IPS-NIHi7 (cell line): ENCODE measurements at regions not wholly inside any gene's neighbourhood (a gene's known extent, or its start where the extent isn't known, plus 50 kb on each side); places are given as distances from the start of the nearest gene placed in this dataset.

Source experiments
- DNase-seq: peaks from one replicate; pipeline ENCODE4 v3.0.0; 2012; ENCODE audit warnings: mixed read lengths; ENCODE audit errors: extremely low spot score

DNA sequence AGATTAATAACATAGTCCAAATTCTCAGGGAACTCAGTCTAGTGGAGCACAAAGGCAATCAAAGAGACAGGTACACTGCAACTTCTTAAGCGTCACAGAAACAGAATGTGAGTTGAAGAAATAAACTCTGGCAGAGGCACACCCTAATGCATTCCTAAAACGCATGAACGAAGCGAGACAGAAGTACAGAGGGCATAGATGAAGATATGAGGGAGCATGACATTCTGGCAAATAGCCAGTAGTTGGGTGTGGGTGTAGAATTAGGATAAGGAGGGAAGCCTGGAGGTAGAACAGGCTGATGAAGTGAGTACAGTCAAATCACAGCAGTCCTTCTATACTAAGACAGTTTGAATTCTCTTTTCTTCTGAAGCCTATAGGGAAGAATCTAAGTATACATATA lies 838.7 kb upstream of the API5 start:
- DNase-seq: no peak

DNA sequence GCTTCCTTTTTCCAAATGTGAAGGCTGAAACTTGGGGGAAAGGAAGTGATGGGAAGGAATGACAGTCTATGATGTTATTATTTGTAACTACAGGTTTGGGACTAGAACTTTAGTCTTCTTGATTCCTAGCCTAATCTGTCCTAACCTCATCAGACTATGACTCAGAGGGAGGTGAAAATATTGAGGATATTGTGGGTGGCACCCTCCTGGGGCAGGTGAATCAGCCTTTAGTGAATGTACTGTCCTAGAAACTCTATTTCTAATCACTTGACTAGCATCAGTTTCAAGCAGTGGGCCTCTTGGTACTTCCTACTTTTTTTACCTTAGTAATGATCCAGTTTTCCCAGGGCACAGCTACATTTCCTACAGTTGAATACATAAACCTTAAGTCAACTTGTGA lies 829.0 kb upstream of the API5 start:
- DNase-seq: no peak

DNA sequence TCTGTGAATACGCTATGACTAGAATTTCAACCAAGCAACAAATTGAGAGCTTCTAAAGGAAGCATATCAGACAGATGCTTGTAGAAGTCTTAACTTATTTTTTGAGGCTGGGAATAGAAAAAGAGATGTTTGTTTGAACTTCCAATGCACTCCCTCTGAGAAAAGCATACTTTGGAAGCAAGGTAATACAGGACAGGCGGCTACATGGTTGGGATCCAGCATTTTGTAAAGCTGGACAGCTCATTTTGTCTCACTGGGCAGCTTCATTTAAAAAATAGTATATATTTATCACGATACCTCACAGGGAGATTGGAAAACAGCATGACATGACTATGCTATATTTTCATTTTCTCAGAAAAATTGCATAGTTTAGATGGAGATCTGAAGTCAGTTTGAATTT lies 821.3 kb upstream of the API5 start:
- no peak for DNase-seq

DNA sequence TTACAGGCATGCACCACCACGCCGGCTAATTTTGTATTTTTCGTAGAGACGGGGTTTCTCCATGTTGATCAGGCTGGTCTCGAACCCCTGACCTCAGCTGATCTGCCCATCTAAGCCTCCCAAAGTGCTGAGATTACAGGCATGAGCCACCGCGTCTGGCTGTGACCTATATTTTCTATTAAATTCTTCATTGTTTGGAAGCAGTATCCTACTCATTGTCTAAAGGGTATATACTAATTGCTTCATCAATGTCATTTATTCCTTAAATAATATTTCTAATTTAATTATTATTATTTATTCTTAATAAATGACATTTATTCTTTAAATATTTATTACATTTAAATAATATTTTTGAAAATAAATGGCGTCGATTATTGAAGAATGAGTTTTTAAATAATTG lies 817.3 kb upstream of the API5 start:
- DNase-seq: no peak

DNA sequence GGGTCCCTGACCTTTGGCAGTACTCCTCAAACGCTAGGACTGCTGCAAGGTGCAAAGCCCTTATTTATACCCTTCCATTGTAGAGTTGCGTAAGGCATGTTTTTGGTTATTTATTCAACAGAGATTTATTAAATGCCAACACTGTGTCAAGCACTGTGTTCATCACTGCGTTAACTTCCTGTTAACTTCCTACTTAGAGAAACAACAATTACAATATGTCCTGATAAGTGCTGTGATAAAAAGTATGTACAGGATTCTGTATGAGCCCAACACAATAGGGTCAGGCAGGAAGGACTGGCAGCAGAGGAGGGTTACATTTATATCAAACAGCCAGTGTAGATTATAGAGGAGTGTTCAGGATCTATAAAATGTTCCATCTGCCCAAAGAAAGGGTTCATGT lies 812.8 kb upstream of the API5 start:
- no peak for DNase-seq

DNA sequence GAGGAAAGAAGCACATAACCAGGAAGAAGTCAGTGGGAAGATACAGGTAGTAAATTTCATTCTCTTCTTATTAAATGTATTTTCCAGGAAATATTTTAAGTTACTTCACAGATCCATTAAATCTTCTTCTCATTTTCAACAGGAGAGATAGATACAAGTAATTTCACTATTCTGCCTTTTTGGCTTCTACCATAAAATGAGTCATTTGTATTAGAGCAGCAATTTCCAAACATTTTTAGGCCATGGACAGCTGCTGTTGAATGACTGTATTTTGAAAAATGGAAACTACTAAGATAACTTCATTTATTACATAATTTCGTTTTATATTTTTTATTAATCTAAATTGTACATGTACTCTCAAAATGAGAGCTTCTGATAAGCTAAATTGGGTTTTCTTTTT lies 809.6 kb upstream of the API5 start:
- no peak for DNase-seq

DNA sequence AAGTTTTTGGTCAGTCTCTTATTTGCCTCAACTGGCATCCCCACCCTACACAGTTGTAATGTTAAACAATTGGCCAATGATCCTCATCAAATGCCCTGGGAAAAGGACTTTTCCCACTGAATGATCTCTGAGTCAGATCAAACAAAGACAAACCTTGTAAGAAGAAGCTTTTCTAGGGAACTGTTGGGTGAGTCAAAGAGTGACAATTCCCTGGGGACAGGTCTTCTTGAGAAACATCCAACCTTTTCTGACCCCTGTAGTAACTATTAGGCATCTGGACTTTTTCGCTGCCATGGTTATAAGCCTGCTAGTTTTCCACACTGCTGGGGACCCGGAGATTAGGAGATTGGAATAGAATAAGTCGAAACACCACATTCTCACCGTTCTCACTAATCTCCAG lies 789.8 kb upstream of the API5 start:
- no peak for DNase-seq

DNA sequence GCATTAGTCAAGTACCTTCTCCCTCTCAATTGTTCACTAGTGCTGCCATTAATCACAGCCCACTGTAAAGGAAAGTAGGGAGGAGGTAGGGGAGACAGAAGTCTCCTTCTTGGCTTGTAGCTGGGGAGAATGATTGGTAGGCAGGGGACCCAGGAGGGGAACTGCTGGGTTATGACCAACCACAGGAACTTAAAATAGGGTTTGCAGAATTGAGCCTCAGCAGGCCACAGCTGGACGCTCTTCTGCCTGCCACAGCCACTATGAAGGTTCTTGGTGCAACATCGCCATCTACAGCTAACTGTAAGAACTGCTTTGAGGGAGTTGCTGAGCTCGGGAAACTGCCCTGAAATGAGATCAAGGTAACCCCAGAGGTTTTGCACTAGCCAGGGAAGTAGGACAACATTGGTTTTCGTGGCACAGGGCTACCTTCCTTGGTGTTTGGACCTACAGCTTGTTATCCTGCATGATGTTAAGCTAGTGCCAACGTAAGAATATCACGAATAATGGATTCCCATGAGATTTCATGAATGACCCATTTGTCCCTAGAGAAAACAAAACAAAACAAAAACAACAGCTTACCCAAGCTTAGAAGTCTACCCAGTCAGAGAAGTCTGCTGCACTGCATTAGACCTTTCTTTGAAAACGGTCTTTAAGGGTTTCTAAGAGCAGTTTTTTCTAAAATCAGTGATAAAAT lies 787.1 kb upstream of the API5 start:
- DNase-seq: peak; percentile 75

DNA sequence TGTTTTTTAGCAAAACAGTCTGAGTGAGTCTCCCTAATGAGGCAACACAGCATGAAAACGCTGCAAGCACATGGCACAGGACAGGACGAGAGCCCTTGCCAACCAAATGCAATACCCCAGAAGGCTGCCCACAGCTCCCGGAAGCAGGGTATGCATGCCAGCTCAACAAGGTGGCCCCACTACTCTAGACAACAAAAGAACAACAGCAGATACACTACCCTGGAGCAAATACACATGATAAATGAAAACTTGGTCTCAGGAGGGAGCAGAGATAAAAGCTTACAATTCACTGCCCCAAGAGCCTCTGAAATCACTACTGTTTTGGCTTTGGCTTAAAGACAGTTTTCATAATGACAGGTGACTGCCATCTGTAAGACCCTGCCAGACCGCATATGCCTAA lies 785.4 kb upstream of the API5 start:
- no peak for DNase-seq

DNA sequence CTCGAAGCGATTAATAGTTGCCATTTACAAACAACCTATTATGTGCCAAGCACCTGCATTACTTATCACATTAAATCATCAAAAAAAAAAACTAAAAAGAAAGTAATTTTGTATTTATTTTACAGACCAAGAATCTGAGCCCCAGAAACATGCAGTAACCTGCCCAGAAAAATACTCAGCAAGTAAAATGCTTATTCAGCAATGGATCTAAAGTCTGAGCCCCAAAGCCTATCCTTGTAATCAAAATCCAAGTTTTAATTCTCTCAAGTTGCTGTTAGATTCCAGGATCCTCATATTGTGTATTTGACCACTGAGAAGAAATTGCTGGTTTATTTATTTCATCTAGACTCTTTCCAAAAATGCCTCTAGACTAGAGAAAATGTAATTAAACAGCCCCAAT lies 783.3 kb upstream of the API5 start:
- no peak for DNase-seq

DNA sequence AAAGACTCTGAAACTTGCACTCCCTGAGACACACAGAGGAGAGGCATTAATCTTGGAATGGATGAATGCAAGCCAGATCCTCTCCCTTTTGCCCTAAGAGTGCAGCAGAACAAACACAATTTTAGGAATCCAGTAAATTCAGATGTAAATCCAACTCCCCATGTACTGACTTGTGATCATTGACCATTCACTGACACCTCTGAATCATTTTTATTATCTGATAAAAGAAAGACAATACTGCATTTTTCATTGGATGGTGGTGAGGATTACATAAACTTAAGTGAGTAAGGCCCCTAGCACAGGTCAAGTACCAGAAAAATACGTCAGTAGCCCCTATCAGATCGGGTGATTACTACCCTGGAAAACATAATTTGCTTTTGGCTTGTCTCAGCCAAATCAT lies 782.9 kb upstream of the API5 start:
- no peak for DNase-seq

DNA sequence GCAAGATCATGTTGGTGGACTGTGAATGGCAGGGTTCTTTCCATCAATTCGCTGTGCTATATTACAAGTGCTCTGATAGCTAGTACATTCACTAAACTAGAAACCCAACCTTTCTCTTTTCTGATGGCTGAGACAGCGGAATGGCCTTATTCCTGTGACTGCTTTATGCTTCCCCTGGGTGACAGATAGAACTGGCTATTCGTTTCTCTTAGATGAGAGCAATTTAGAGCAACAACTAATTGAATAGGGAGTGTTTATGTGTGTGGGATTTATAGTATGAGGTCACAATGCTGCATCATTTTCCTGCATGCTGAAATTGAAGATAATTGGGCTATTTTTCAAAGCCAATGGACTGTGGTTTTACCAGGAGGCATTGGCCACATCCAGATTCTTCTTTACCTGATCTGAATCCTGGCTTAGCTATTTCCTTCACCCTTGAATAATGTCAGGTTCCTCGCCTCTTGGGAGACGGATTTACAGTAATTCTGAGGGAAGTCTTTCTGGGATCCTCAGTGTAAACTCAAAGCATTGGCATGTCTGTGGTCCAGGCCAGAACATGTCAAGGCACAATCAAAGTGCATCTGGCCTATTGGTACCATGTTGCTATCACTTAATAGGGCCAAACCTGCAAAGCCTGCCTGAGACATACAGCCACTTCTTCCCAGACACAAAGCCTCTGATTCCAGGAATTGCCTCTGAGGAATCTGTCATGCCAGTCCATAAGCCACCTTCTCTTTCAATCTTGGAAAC lies 775.0 kb upstream of the API5 start:
- DNase-seq: no peak

DNA sequence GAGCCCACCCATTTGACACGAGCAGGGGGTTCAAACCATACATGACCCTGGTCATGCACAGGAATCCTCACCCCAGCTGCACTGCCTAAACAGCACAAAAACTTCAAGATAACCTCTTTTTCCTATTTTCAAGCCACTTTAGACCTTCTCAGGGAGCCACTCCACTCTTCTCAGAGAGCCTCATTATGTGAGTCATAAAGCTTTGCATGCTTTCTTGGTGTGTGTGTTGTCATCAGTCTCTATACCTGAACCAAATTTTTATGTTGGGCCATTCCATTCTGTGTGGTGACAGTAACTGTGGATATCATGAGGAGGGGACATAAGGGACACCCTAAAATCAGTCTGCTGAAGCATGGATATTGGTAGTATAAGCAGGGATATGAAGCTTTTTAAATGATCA lies 769.5 kb upstream of the API5 start:
- no peak for DNase-seq

DNA sequence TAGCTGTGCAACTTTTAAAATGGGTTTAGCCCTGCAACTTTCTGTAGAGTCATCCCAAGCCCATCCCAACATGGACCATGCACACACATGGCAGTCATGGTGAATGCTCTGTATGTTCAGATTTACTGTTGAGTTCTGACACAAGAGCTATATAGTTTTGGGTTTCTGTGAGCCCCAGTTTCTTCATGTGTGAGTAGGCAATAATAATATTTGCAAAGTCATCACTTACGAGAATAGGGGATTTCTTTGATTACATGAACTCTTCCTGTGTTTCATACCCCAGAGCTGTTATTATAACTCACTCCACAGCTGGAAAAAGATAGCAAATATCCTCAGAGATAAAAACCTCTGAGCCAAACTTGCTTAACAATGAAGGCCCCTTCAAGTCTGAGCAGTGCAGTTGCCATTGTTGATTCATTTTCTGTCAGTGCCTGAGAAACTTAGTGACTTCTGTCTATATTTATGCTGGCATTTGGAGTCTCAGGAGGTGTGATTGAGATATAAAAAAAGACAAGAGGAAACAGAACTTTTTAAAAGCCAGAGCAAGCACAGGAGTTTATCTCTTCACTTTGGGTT lies 767.9 kb upstream of the API5 start:
- DNase-seq: no peak

DNA sequence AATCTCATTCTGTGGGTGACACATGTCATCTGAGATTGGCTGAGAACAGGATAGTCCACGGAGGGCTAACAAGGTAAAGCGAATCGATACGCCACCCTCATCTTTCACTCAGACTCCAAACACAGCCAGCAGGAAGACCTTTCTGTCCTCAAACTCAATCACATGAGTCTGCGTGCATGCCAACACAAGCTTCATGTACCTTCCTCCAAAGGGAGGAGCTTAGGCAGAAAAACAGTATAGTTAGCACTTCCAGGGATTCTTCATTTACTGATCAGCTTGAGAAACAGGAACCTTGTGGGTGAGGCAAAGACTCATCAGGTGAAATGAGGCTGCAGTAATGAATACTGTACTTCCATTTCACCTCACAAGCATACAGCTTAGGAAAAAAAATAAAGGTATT lies 767.1 kb upstream of the API5 start:
- DNase-seq: no peak

DNA sequence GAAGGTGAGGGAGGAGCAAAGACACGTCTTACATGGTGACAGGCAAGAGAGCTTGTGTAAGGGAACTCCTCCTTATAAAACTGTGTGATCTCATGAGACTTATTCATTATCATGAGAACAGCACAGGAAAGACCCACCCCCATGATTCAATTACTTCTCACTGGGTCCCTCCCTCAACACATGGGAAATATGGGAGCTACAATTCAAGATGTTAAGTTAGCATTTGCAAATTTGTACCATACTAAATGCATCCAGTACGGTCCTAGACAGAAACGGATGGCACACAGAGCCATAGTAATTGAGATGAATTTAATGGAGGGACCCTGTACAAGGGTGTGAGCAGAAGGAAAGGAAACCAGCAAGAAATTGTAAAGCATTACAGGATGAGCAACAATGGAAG lies 765.8 kb upstream of the API5 start:
- DNase-seq: no peak

DNA sequence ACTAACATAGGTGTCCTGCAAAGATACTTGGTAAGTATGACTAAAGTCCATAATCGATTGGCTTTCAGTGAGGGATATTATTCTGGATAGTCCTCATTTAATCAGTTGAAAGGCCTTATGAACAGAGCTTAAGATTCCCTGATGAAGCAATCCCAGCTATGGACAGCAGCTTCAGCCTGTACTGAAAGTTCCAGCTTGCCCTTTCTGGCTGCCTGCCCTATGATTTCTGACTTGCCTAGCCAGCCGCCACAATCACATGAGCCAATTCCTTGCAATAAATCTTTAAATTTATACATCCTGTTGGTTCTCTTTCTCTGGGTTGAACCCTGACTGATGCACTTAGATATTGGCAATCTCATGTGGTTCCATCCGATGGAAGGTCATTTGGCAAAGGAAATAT lies 759.0 kb upstream of the API5 start:
- no peak for DNase-seq

DNA sequence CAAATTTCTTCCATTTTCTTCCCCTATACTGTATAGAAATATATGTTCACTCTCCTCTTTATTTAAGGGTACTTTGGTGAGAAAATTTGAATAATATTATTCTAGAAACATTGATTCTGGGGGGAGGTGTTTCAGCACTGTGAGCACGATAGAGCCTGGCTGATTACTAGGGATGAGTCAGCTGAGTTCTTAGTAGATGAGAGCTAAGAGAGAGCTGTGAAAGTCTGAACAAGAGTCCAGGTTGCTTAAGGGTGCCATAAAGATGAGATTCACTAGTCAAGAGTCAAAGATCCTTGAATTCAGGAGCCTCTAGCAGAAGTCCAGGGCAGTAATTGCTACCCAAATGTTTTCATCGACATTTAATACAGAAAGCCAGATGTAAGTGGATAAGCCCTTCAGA lies 756.6 kb upstream of the API5 start:
- peak; percentile 10 for DNase-seq

DNA sequence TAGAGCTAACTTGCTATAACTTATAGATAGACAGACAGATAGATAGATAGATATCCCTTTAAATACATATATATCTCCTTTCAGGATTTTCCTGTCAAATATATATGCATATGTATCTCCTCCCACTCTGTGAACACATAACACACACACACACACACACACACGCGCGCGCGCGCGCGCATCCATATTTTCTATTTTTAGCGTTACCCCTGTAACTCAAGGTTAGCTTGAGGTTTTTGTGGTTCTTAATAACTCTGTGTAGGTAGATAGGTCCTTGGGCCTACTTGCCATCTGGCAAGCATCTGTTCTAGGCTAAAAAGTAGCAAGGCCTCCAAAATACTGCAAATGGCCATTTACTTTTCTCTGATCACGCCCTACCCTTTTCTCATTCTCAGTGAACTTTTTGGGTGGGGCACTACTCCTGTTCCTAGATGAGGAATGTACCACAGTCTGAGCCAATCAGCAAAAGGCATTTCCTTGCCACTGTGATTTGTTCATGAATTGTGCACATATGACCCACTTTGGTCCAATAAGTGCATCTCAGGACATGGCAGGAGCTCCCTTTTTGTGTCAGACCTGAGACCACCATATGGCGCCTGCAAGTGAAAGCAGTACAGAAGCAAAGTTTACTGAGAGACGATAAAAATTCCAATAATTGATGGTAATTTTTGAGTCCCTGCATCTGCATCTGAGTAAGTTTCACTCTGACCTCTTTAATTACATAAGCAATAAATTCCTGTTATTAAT lies 740.5 kb upstream of the API5 start:
- DNase-seq: no peak

DNA sequence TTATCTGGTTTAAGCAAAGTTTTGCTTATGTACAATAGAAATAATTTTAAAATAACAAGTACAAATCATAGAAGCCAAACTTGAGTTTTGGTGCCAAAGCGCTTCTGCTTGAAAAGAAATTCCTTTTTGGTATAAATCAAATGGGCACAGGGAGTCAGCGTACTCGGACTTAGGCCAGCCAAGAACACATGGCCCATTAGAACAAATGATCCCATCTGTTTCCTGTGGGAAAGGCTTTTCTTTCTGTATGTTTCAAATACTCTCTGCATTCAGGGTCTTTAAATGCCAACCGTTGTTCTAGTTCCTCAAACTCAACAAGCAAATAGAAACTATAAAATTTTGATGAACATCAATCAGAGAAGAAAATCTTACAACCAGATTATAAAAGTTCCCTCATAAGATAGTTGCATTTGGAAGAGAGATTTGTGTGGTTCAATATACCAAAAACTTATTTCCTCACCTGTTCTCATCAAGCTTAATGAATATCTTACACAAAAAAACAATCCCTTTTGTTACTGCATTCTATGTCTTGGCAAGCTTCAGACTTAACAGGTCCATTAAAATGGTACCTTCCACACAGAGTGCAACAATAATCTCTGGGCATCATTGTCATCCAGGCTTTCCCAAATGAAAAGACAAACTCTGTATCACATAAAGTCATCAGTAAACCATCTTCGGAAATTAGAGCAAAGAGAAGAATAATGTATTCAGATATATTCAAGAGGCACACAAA lies 739.8 kb upstream of the API5 start:
- DNase-seq: no peak

DNA sequence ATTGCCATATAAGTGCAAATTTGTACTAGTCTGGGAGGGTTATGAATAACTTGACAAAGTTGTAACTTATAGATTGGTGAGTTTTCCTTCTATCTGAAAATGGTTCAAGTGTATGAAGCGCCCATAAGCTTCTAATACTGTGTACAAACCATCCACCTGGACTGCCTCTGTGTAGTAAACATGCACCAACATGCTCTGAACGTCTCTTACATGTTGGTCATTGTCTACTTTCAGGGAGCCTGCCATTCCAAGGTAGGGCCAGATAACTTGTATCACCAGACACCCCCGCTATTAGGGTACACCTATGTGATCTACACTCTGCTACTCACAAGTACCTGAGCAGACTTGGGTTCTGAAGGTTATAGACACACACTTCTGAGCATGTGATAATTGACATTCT lies 735.5 kb upstream of the API5 start:
- no peak for DNase-seq

DNA sequence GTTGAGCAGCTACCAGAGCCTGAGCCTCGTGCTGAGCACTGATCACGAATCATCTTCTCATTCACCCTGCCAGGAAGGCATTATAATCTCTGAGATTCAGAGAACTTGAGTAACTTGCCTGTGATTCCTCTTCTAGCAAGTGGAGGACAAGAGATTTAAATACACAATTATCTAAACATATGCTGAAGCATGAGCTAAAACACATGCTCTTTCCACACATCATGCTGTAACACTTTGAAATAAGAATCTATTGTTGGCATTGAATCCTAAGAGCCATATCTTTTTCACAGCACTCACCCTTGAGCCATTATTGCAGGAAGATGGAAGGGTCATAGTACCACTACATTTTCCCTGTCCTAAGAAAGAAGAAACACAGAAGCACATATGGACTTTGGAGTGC lies 722.5 kb upstream of the API5 start:
- no peak for DNase-seq
